Ascending aorta (tissue), 2 donors: ENCODE measurements at regions not wholly inside any gene's neighbourhood (a gene's known extent, or its start where the extent isn't known, plus 50 kb on each side); places are given as distances from the start of the nearest gene placed in this dataset.

ENCODE experiments used
- DNase-seq, 2 donors: peaks; one replicate each; pipeline ENCODE4 v3.0.0-alpha.2; 2019; ENCODE audit warnings: low spot score in 2 of 2
- H3K27ac ChIP-seq, 2 donors: fragments of 200-600 bp; sonication (generic); one replicate each; pipeline ENCODE4 v1.5.1; 2016 to 2017; ENCODE audit warnings: mild to moderate bottlenecking in 1 of 2
- H3K27me3 ChIP-seq: fragments of 200-600 bp; sonication (generic); one replicate; pipeline ENCODE4 v1.5.1; 2017
- H3K36me3 ChIP-seq, 2 donors: fragments of 200-600 bp; sonication (generic); one replicate each; pipeline ENCODE4 v1.5.1; 2016
- H3K4me1 ChIP-seq, 2 donors: fragments of 200-600 bp; sonication (generic); one replicate each; pipeline ENCODE4 v1.5.1; 2016 to 2017; ENCODE audit warnings: mild to moderate bottlenecking in 1 of 2
- H3K4me3 ChIP-seq, 2 donors: fragments of 200-600 bp; sonication (generic); one replicate each; pipeline ENCODE4 v1.5.1; 2016 to 2017; ENCODE audit warnings: mild to moderate bottlenecking in 1 of 2
- H3K9me3 ChIP-seq, 2 donors: fragments of 200-600 bp; sonication (generic); one replicate each; pipeline ENCODE4 v1.5.1; 2016
- CTCF ChIP-seq, 3 experiments: fragments of 200-600 bp in 2 of 3; fragments of 450-650 bp in 1 of 3; sonication (generic) in 2 of 3; IDR thresholded peaks; one replicate each; pipeline ENCODE4 v1.5.1; 2016 to 2019; ENCODE audit warnings: antibody characterized with exemption in 3 of 3, mild to moderate bottlenecking in 1 of 3, moderate library complexity in 1 of 3
- intact Hi-C: fragments of 100-400 bp; cut with DNase I; formaldehyde crosslinking; loops from one replicate; pipeline ENCODE4 v1.15.1; 2023

- DNase-seq, result no peak
- no peaks in the 10 kb centered on the region for H3K9me3 ChIP-seq
- H3K36me3 ChIP-seq, result no peaks in the 10 kb centered on the region
- TF ChIP-seq CTCF (IDR thresholded peaks at IDR 0.05), result no peak
- H3K27ac ChIP-seq, result no peak overlapping the region
- no peaks in the 10 kb centered on the region for H3K27me3 ChIP-seq
- intact Hi-C loops, result loop anchor here (2.0 to 5.0 kb wide), 5 partner anchors 275 to 911 kb away; partner anchors contain the start of gene USPL1
- no peaks in the 10 kb centered on the region for H3K4me1 ChIP-seq
- H3K4me3 ChIP-seq, result no peak overlapping the region
Observed at GRCh38 chr13:30133554-30133912, 173.8 kb downstream of the KATNAL1 start.

DNA sequence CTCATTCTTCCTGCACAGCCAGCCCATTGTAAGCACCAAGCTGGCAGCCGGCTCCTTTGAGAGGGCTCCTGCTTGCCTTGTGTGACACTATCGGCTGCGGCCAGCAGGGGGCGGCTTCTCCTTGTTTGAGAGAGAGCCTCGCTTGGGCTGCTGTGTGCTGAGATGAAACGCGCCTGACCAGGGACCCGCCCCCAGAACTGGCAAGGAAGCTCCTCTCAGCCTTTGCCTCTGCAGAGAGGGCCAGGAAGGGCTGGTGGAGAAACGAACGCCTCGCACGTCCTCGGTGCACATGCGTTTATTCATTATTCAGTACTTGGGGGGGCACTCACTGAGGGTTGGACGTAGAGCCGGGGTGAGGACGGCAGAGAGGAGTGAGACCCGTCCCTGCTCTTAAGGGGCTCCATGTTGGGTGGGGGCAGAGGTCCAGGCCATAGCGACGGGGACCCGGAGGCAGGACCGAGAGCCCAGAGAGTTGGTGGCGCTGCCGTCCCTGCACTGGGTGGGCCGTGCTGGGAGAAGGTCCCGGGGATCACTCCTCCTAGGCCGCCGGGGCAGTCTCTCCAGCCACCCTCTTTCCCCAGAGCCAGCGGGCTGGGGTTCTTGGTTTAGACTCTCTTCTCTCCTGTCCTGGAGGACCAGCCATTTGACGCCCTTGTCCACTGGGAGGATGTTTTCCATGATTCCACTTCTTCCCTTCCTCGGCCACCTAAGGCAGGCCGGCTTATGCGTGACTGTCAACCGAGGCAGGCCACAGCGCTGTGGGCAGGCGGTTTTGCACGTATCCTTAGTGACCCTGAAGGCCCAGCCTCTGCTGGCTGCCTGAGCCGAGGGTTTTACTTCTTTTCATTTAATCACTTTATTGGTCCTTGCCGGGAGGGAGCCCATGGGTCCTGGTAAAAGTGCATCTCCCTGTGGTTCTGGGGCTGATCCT is 174.5 kb downstream of the KATNAL1 start:
- Histone ChIP-seq H3K27me3 (no peaks in the 10 kb centered on the region), H3K9me3 (no peaks in the 10 kb centered on the region), H3K36me3 (no peaks in the 10 kb centered on the region), H3K27ac (no peak overlapping the region), H3K4me1 (no peaks in the 10 kb centered on the region), H3K4me3 (peak overlapping the region in 1 of 2 donors; percentile 10)
- intact Hi-C loops, result loop anchor here (2.0 to 5.0 kb wide), 5 partner anchors 276 to 912 kb away; partner anchors contain the start of gene USPL1
- TF ChIP-seq CTCF (IDR thresholded peaks at IDR 0.05), result peak; percentile 83 to 95 (median 84)
- DNase-seq, result peak; percentile 87 to 98

- no peaks in the 10 kb centered on the region for H3K27me3 ChIP-seq
- no peaks in the 10 kb centered on the region for H3K4me1 ChIP-seq
- H3K27ac ChIP-seq, result no peak overlapping the region
- DNase-seq, result no peak
- no peaks in the 10 kb centered on the region for H3K36me3 ChIP-seq
- H3K9me3 ChIP-seq, result no peaks in the 10 kb centered on the region
- intact Hi-C loops, result no loop called here
- no peak overlapping the region for H3K4me3 ChIP-seq
- no peak for TF ChIP-seq CTCF (IDR thresholded peaks at IDR 0.05)
Observed at GRCh38 chr13:30129411-30129810, 177.9 kb downstream of the KATNAL1 start.

- intact Hi-C loops, result no loop called here
- Histone ChIP-seq H3K4me1 (no peaks in the 10 kb centered on the region), H3K36me3 (no peaks in the 10 kb centered on the region), H3K27ac (no peak overlapping the region), H3K9me3 (no peaks in the 10 kb centered on the region), H3K27me3 (no peaks in the 10 kb centered on the region), H3K4me3 (no peak overlapping the region)
- DNase-seq, result no peak
- TF ChIP-seq CTCF (IDR thresholded peaks at IDR 0.05), result no peak
Observed at GRCh38 chr13:30128591-30128990, 178.8 kb downstream of the KATNAL1 start.

DNA sequence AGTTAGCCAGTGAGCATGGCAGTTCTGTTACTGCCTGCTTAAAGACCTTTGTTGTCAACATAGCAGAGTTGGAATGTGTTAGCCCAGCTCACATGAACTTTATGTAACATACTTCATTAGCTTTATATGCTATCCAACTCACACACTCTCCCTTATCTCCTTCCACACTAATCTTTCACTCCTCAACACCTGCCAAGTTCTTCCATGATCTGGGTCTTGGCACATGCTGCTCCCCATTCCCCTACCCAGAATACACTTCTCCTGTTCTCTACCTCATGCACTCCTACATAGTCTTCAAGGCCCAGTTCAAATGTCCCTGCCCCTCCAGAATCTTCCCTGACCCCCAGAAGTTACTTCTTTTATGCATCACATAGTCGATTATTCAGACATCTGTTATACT is 179.3 kb downstream of the KATNAL1 start:
- Histone ChIP-seq H3K27me3 (no peaks in the 10 kb centered on the region), H3K36me3 (no peaks in the 10 kb centered on the region), H3K4me1 (no peaks in the 10 kb centered on the region), H3K9me3 (no peaks in the 10 kb centered on the region), H3K27ac (no peak overlapping the region), H3K4me3 (no peak overlapping the region)
- DNase-seq, result no peak
- intact Hi-C loops, result no loop called here
- TF ChIP-seq CTCF (IDR thresholded peaks at IDR 0.05), result no peak
